ENCODE measurements at regions not wholly inside any gene's neighbourhood (a gene's known extent, or its start where the extent isn't known, plus 50 kb on each side); places are given as distances from the start of the nearest gene placed in this dataset.

DNA sequence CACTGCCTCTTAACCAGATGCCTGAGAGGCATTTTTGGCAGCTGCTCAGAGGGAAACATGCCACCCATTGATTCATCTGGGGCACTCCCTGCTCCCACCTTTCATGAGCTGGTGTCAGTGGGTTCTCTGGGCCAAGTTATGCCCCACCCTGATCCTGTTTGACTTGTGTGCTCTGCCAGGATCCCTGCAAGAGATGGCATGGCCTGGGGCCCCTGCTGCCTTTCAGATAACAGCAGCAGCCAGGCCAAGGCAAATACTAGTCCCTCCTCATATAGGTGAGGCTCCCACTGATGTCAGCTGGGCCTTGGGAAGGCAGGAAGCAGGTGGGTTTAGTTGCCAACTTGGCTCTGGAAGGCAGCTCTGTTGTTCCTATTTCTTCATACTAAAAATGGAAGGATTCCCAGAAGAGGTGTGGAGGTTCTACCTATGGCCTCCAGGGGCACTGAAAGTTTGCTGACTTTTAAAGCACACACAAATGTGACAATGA, 192.9 kb upstream of the RBPJ start:
- TF ChIP-seq, protein P1, sequence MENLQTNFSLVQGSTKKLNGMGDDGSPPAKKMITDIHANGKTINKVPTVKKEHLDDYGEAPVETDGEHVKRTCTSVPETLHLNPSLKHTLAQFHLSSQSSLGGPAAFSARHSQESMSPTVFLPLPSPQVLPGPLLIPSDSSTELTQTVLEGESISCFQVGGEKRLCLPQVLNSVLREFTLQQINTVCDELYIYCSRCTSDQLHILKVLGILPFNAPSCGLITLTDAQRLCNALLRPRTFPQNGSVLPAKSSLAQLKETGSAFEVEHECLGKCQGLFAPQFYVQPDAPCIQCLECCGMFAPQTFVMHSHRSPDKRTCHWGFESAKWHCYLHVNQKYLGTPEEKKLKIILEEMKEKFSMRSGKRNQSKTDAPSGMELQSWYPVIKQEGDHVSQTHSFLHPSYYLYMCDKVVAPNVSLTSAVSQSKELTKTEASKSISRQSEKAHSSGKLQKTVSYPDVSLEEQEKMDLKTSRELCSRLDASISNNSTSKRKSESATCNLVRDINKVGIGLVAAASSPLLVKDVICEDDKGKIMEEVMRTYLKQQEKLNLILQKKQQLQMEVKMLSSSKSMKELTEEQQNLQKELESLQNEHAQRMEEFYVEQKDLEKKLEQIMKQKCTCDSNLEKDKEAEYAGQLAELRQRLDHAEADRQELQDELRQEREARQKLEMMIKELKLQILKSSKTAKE (IDR thresholded peaks at IDR 0.05; ENCODE audit: low read depth, poor library complexity, severe bottlenecking): no peak
- TF ChIP-seq YY1 (IDR thresholded peaks at IDR 0.05; ENCODE audit: low read depth, low read length): no peak
- no peak for TF ChIP-seq ESRRA (IDR thresholded peaks at IDR 0.05; ENCODE audit: low read length)
- no peak for TF ChIP-seq SIX5 (IDR thresholded peaks at IDR 0.05; ENCODE audit: low read depth, low read length, severe bottlenecking)
- no peak for TF ChIP-seq POLR2A (IDR thresholded peaks at IDR 0.05; ENCODE audit: low read depth, low read length)
- TF ChIP-seq ATF7 (IDR thresholded peaks at IDR 0.05; ENCODE audit: low read depth): no peak
- TF ChIP-seq, protein P2, sequence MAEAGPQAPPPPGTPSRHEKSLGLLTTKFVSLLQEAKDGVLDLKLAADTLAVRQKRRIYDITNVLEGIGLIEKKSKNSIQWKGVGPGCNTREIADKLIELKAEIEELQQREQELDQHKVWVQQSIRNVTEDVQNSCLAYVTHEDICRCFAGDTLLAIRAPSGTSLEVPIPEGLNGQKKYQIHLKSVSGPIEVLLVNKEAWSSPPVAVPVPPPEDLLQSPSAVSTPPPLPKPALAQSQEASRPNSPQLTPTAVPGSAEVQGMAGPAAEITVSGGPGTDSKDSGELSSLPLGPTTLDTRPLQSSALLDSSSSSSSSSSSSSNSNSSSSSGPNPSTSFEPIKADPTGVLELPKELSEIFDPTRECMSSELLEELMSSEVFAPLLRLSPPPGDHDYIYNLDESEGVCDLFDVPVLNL (IDR thresholded peaks at IDR 0.05; ENCODE audit: low read depth, low read length): no peak
- TF ChIP-seq KDM1A (IDR thresholded peaks at IDR 0.05; ENCODE audit: borderline replicate concordance): no peak
- TF ChIP-seq NR2F1 (conservative IDR thresholded peaks at IDR 0.05): no peak
- TF ChIP-seq, protein P3, sequence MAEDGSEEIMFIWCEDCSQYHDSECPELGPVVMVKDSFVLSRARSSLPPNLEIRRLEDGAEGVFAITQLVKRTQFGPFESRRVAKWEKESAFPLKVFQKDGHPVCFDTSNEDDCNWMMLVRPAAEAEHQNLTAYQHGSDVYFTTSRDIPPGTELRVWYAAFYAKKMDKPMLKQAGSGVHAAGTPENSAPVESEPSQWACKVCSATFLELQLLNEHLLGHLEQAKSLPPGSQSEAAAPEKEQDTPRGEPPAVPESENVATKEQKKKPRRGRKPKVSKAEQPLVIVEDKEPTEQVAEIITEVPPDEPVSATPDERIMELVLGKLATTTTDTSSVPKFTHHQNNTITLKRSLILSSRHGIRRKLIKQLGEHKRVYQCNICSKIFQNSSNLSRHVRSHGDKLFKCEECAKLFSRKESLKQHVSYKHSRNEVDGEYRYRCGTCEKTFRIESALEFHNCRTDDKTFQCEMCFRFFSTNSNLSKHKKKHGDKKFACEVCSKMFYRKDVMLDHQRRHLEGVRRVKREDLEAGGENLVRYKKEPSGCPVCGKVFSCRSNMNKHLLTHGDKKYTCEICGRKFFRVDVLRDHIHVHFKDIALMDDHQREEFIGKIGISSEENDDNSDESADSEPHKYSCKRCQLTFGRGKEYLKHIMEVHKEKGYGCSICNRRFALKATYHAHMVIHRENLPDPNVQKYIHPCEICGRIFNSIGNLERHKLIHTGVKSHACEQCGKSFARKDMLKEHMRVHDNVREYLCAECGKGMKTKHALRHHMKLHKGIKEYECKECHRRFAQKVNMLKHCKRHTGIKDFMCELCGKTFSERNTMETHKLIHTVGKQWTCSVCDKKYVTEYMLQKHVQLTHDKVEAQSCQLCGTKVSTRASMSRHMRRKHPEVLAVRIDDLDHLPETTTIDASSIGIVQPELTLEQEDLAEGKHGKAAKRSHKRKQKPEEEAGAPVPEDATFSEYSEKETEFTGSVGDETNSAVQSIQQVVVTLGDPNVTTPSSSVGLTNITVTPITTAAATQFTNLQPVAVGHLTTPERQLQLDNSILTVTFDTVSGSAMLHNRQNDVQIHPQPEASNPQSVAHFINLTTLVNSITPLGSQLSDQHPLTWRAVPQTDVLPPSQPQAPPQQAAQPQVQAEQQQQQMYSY (CRISPR knock-in tag; IDR thresholded peaks at IDR 0.05): no peak
